GM18951 (cell line): ENCODE measurements at regions not wholly inside any gene's neighbourhood (a gene's known extent, or its start where the extent isn't known, plus 50 kb on each side); places are given as distances from the start of the nearest gene placed in this dataset.
"Not testable (repeated sequence)": the region's sequence is repeated elsewhere in the genome, so short reads cannot be mapped to it uniquely, and the experiment has no call there.

ENCODE experiments used
- POLR2A ChIP-seq: IDR thresholded peaks from 4 replicates; pipeline ENCODE4 v1.6.1; 2011; ENCODE audit warnings: mild to moderate bottlenecking; ENCODE audit not compliant: insufficient read length, insufficient read depth; ENCODE audit errors: extremely low read depth
- in situ Hi-C: fragments of 300-500 bp; cut with MboI; formaldehyde crosslinking; loops from one replicate; pipeline ENCODE4 v1.12.0; 2022; ENCODE audit warnings: low sequenced_read_pairs, mixed read lengths, inconsistent platforms; ENCODE audit not compliant: unreplicated experiment

DNA sequence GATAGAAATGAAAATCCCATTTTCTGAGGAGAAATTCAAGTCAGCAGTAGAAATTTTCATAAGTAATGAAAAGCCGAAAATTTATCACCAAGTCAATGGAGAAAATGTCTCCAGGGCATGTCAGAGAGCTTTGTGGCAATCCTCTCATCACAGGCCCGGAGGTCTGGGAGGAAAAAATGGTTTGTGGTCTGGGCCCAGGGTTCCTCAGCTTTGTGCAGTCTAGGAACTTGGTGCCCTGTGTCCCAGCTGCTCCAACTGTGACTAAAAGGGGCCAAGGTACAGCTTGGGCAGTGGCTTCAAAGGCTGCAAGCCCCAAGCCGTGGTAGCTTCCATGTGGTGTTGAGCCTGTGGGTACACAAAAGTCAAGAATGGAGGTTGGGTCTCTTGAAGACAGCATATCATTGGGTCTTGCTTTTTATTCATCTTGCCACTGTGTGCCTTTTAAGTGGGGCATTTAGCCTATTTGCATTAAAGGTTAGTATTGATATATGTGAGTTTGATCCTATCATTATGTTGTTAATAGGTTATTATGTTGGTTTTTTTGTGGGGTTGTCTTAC is 608.5 kb downstream of the PDHA2 start:
- in situ Hi-C loops: no loop called here
- no peak for TF ChIP-seq POLR2A

DNA sequence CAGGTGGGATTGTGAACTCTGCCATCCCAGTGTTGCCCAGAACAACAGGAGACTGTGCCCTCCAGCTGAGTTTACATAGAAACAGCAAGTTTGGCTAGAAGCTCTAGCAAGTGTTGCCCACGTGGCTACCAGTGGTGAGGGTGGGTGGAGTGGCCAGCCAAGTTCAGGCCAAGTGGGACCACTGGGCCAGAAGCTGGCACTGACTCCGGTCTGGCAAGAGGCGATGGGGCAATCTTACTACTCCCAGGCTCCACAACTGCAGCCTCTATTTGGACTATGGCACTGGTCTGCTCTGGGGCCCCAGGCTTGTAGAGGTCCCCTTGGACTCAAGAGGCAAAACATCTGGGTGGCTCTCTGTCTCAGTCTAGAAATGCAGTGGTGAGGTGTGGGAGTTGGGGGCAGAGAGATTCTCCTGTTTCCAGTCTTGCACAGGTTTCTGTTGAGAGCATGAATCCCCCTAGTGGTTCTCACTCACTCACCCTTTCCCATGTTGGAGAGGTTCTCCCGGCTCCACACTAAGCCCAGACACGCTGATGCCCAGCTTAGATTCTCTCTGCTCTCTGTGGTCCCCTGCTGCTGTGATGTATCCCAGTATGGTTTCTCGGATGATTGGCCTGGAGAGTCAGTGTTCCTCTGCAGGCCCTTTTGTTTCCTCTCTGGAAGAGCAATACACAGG is 615.3 kb downstream of the PDHA2 start:
- in situ Hi-C loops: no loop called here
- no peak for TF ChIP-seq POLR2A

DNA sequence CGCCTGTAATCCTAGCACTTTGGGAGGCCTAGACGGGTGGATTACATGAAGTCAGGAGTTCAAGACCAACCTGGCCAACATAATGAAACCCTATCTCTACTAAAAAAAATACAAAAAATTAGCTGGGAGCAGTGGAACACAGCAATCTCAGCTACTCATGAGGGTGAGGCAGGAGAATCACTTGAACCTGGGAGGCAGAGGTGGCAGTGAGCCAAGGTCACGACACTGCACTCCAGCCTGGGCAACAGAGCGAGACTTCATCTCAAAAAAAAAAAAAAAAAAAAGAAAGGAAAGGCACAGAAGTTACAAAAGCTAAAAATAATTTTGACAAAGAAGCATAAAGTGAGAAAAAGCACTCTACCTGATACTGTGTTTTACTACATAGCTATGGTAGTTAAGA is 618.1 kb downstream of the PDHA2 start:
- in situ Hi-C loops: not testable (repeated sequence)

DNA sequence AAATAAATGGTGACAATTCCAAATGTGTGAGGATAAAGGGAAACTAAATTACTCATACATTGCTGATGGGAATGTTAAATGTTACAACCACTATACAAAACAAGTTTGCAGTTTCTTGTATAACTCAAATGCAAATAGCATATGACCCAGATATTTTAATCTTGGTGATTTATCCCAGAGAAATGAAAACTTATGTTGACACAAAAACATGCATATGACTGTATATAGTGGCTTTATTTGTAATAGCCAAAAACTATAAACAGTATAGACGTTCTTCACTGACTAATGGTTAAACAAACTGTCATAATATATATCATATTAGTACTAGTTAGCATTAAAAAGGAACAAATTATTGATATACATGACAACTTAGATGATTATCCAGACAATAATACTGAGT is 619.2 kb downstream of the PDHA2 start:
- in situ Hi-C loops: no loop called here
- no peak for TF ChIP-seq POLR2A

DNA sequence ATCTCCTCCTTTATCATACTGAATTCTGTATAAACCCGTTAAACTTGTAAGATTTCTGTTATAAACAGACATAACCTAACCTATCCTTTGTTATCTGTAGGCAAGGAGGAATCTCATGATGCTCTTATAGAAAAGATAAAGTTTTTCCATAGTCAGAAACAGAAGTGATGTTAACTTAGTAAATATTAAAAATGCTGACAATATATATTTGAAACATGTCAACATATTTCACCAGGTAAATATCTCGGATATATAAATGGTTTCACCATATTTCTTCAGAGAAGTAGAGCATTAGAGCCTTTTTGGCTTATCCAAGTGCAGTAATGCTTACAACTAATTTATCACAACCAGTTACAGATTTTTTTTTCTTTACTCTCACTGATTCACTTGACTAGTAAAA is 625.9 kb downstream of the PDHA2 start:
- in situ Hi-C loops: no loop called here
- no peak for TF ChIP-seq POLR2A

DNA sequence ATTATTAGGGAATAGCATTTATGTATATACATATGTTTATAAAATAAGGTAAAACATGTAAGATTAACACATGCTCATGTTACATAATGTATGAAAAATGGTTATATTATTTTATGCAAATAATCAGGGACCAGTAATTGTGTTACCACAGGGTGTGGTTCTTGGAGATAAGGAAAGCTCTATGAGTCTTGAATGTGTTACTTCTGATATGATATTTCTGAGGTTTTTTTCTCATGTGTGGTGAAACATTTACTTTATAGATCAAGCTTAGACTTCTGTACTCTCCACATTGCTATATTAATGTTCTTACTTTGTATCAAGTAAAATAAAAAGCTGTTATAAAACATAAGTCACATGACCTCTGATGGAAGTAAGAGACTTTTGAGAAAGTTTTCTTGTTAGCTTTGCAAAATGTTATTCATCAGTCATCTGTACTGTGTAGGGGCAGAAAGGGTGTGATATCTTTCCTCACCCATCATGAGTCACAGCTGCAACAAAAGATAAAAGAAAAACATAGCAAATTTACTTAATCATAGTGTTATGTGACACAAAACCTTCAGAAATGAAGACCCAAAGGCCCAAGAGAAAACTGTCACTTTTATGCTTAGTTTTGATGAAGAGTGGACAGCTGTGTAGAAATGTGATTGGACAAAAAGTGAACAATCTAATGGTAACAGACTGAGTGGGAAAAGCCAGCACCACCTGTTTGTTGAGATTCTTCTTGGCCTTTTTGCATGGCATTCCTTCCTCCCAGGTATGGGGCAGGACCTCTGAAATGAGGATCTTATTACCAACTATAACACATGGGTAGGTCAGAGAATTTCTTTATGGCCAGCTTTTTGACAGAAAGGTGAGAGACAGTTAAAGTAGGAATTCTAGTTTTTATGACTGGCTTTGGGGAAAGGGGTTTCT is 632.3 kb downstream of the PDHA2 start:
- no peak for TF ChIP-seq POLR2A
- in situ Hi-C loops: no loop called here

DNA sequence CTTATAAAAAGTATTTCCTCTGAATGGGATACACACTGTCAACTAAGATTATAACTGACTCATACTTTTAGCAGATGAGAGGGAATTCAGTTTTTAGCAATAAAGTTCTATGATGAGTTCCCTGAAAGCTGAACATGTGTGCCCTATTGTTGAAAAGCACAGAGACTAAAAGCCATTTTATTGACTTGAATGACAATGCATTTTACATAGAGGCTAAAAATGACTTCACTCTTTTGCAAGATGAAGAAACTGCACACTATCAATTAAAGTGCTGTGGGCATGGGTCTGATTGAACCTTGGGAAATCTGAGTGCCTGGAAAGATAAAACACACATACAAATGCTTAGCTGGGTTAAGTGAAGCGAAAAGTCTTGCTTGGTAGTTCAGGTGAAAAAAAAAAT is 633.4 kb downstream of the PDHA2 start:
- TF ChIP-seq POLR2A: no peak
- in situ Hi-C loops: no loop called here

DNA sequence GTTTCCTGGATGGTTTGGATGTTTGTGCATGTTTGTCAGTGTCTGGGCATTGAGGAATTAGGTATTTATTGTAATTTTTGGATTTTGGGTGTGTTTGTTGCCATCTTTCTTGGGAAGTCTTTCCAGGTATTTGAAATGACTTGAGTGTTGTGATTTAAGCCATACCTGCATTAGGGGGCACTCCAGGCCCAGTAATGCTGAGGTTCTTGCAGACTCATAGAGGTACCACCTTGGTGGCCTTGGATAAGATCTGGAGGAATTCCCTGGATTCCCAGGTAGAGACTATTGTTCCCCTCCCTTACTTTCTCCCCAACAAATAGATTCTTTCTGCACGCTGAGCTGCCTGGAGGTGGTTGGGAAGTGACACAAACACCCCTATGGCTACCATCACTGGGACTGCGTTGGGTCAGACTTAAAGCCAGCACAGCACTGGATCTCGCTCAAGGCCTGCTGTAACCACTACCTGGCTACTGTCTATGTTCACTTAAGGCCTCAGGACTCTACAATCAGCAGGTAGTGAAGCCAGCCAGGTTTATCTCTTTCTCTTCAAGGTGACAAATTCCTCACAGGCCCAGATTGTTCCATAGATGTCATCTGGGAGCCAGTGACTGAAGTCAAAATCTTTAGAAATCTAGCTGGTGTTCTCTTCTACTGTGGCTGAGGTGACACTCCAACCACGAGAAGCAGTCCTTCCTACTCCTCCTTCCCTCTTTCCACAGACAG is 643.6 kb downstream of the PDHA2 start:
- TF ChIP-seq POLR2A: no peak

DNA sequence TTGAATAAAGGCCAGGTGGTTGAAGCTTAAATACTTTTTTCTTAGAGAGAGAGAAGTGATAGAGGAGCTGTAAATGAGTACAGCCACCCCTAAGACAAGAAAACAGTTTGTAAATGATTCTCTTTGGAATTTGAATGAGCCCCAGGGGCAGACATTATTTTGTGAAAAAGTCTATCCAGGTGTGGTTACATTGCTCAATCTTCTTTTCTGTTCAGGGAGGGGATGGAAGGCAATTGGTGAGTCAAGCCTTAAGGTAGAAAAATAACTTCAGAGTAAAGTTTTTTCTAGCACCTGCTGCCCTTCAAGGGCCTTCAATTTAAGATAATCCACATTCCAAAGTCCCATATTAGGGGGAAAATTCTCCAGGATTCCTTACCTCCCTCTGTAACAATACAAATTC is 646.7 kb downstream of the PDHA2 start:
- no peak for TF ChIP-seq POLR2A
- in situ Hi-C loops: no loop called here

More for the DNA sequence above, 643.6 kb downstream of the PDHA2 start:
- in situ Hi-C loops: no loop called here

DNA sequence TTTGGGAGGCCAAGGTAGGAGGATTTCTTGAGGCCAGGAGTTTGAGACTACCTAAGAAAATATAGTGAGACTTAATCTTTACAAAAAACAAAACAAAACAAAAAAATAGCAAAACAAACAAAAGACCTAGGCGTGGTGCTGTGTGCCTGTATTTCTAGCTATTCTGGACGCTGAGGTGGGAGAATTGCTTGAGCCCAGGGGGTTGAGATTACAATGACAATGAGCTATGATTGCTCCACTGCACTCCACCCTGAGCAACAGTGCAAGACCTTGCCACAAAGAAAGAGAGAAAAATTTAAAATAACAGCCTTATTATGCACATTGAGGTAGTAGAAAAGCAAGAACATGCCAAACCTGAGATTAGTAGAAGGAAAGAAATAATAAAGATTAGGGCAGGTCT is 657.7 kb downstream of the PDHA2 start:
- TF ChIP-seq POLR2A: no peak
- in situ Hi-C loops: no loop called here

DNA sequence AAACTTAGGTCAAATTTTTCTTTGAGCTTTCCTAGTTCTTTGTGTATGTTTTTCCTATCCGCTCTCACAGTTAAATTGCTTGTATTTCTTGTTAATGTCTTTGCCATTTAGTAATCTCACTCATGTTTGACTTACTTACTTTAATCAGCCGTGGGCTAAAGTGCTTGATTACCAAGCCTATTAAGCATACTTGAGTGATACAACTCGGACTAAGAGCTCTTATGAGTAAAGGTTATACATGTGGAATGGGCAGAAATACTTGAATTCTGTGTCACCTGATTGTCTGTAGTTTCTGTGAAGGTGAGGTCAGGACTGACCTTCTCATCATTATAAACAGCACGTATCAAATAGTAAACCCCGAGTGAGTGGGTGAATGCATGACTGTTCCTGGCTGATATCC is 664.5 kb downstream of the PDHA2 start:
- in situ Hi-C loops: no loop called here
- no peak for TF ChIP-seq POLR2A

DNA sequence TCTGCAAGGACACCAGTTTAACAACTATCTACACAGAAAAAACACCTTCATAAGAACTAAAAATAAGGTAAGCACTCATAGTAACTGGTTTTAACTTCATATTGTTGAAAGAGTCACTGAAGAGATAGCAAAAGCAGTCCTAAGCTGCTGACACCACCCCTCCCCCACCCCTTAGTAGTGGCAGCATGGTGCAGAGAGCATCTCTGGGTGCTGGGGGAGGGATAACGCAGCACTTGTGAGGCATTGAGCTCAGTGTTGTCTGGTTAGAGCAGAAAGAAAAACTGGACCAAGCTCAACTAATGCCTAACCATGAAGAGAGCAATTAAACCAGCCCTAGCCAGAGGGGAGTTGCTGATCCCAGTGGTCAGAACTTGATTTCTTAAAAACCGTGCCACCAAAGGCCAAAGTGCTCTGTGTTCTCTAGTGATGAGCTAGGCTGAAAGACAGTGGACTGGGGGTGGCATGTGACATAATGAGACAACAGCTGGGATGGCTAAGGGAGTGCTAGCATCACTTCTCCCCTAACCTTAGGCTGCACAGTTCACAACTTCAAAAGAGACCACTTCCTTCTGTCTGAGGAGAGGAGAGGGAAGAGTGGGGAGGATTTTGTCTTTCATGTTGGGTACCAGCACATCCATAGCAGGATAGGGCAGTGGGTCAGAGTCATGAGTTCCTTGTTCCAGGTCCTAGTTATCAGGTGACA is 669.3 kb downstream of the PDHA2 start:
- no peak for TF ChIP-seq POLR2A
- in situ Hi-C loops: no loop called here

DNA sequence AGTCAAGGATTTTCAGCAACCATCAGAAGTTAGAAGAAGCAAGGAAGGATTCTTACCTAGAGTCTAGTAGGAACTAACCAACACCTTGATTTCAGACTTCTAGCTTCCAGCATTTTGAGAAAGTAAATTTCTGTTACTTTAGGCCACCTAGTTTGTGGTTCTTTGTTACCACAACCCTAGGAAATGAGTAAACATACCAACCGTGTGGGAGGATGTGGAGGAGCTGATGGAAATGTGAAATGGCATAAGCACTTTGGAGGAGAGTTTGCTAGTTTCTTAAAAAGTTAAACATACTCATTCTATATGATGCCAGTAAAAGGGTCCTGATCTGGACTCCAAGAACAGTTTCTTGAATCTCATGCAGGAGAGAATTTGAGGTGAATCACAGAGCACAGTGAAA is 679.4 kb downstream of the PDHA2 start:
- in situ Hi-C loops: no loop called here
- no peak for TF ChIP-seq POLR2A

DNA sequence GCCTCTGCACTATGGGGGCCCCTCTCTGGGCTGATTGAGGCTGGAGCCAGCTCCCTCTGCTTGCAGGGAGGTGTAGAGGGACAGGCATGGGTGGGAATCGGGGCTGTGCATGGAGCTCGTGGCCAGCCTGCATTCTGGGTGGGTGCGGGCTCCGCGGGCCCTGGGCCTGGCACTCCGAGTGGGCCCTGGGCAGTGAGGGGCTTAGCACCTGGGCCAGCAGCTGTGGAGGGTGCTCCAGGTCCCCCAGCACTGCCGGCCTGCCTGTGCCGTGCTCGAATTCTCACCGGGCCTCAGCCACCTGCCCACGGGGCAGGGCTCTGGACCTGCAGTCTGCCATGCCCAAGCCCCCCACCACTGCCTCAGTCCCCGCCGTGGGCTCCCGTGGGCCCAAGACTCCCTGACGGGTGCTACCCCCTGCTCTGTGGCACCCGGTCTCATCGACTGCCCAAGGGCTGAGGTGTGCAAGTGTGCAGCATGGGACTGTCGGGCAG is 681.2 kb downstream of the PDHA2 start:
- in situ Hi-C loops: no loop called here
- TF ChIP-seq POLR2A: no peak
